ENCODE measurements at regions not wholly inside any gene's neighbourhood (a gene's known extent, or its start where the extent isn't known, plus 50 kb on each side); places are given as distances from the start of the nearest gene placed in this dataset.

GRCh38 chr7:97595439-97595838, 136.4 kb upstream of the TAC1 start:
- in situ Hi-C loops (cut with MboI; ENCODE audit: low pct_ligation_motif_present in 1 of 4, low pct_unique_long_range_greater_than_20kb in 1 of 4, low sequenced_read_pairs in 3 of 4): no loop called here
- no peak for DNase-seq
- intact Hi-C loops (cut with DNase I; ENCODE audit: low total_unique reads): no loop called here
- H3K27me3 ChIP-seq: no peaks in the 10 kb centered on the region
- no peaks in the 10 kb centered on the region for H3K4me1 ChIP-seq
- H3K4me3 ChIP-seq: no peak overlapping the region
- H3K36me3 ChIP-seq: no peaks in the 10 kb centered on the region
- 30 to 44% methylated on average over 2 of the region's 2 CpGs for WGBS, 2 donors (ENCODE audit: low coverage in 1 of 2)
- H3K9me3 ChIP-seq: no peaks in the 10 kb centered on the region
- H3K27ac ChIP-seq: peak overlapping the region in 1 of 4 donors; percentile 30
- TF ChIP-seq POLR2A (IDR thresholded peaks at IDR 0.05) (no peak), CTCF (IDR thresholded peaks at IDR 0.05) (no peak), EP300 (IDR thresholded peaks at IDR 0.05; ENCODE audit: low read depth) (no peak), POLR2AphosphoS5 (IDR thresholded peaks at IDR 0.05) (no peak)

- intact Hi-C loops (cut with DNase I; ENCODE audit: low total_unique reads): no loop called here
- no peaks in the 10 kb centered on the region for H3K27me3 ChIP-seq
- 59 to 79% methylated on average over 1 of the region's 1 CpG for WGBS, 2 donors (ENCODE audit: low coverage in 1 of 2)
- H3K36me3 ChIP-seq: no peaks in the 10 kb centered on the region
- H3K9me3 ChIP-seq: no peaks in the 10 kb centered on the region
- no peaks in the 10 kb centered on the region for H3K4me1 ChIP-seq
- DNase-seq: no peak
- H3K27ac ChIP-seq: no peak overlapping the region
- in situ Hi-C loops (cut with MboI; ENCODE audit: low pct_ligation_motif_present in 1 of 4, low pct_unique_long_range_greater_than_20kb in 1 of 4, low sequenced_read_pairs in 3 of 4): no loop called here
- TF ChIP-seq CTCF (IDR thresholded peaks at IDR 0.05) (no peak), EP300 (IDR thresholded peaks at IDR 0.05; ENCODE audit: low read depth) (no peak), POLR2AphosphoS5 (IDR thresholded peaks at IDR 0.05) (no peak), POLR2A (IDR thresholded peaks at IDR 0.05) (no peak)
- no peak overlapping the region for H3K4me3 ChIP-seq
Measured at GRCh38 chr7:97601931-97602457, 129.9 kb upstream of the TAC1 start.

- no peak for DNase-seq
- no peak for TF ChIP-seq POLR2AphosphoS5 (IDR thresholded peaks at IDR 0.05)
- no peak for TF ChIP-seq CTCF (IDR thresholded peaks at IDR 0.05)
- TF ChIP-seq EP300 (IDR thresholded peaks at IDR 0.05; ENCODE audit: low read depth): no peak
- no peaks in the 10 kb centered on the region for H3K4me1 ChIP-seq
- intact Hi-C loops (cut with DNase I; ENCODE audit: low total_unique reads): no loop called here
- no peaks in the 10 kb centered on the region for H3K27me3 ChIP-seq
- H3K36me3 ChIP-seq: no peaks in the 10 kb centered on the region
- no peak overlapping the region for H3K27ac ChIP-seq
- in situ Hi-C loops (cut with MboI; ENCODE audit: low pct_ligation_motif_present in 1 of 4, low pct_unique_long_range_greater_than_20kb in 1 of 4, low sequenced_read_pairs in 3 of 4): no loop called here
- 62 to 83% methylated on average over 2 of the region's 2 CpGs for WGBS, 2 donors (ENCODE audit: low coverage in 1 of 2)
- H3K4me3 ChIP-seq: no peak overlapping the region
- no peaks in the 10 kb centered on the region for H3K9me3 ChIP-seq
Measured at GRCh38 chr7:97620495-97620894, 111.4 kb upstream of the TAC1 start.

- Histone ChIP-seq H3K4me3 (no peak overlapping the region), H3K36me3 (no peaks in the 10 kb centered on the region), H3K27ac (no peak overlapping the region), H3K4me1 (no peaks in the 10 kb centered on the region), H3K27me3 (no peaks in the 10 kb centered on the region), H3K9me3 (no peaks in the 10 kb centered on the region)
- intact Hi-C loops (cut with DNase I; ENCODE audit: low total_unique reads): no loop called here
- DNase-seq: no peak
- TF ChIP-seq POLR2AphosphoS5 (IDR thresholded peaks at IDR 0.05): no peak
- no peak for TF ChIP-seq POLR2A (IDR thresholded peaks at IDR 0.05)
- in situ Hi-C loops (cut with MboI; ENCODE audit: low pct_ligation_motif_present in 1 of 4, low pct_unique_long_range_greater_than_20kb in 1 of 4, low sequenced_read_pairs in 3 of 4): no loop called here
- 48 to 84% methylated on average over 3 of the region's 3 CpGs for WGBS, 2 donors (ENCODE audit: low coverage in 1 of 2)
Measured at GRCh38 chr7:97623333-97623732, 108.6 kb upstream of the TAC1 start.

- no peak overlapping the region for H3K4me3 ChIP-seq
- WGBS, 2 donors (ENCODE audit: low coverage in 1 of 2): 96% methylated on average over 1 of the region's 1 CpG; no CpG with 5 or more reads in 1 of the 2 donors
- no peak for TF ChIP-seq POLR2A (IDR thresholded peaks at IDR 0.05)
- intact Hi-C loops (cut with DNase I; ENCODE audit: low total_unique reads): no loop called here
- H3K4me1 ChIP-seq: no peaks in the 10 kb centered on the region
- no peaks in the 10 kb centered on the region for H3K9me3 ChIP-seq
- in situ Hi-C loops (cut with MboI; ENCODE audit: low pct_ligation_motif_present in 1 of 4, low pct_unique_long_range_greater_than_20kb in 1 of 4, low sequenced_read_pairs in 3 of 4): no loop called here
- no peak overlapping the region for H3K27ac ChIP-seq
- H3K27me3 ChIP-seq: no peaks in the 10 kb centered on the region
- no peaks in the 10 kb centered on the region for H3K36me3 ChIP-seq
- DNase-seq: no peak
Measured at GRCh38 chr7:97630116-97630515, 101.8 kb upstream of the TAC1 start.

Measured in transverse colon (tissue), 4 donors.